Neural progenitor cell (in vitro differentiated cells): ENCODE measurements at regions not wholly inside any gene's neighbourhood (a gene's known extent, or its start where the extent isn't known, plus 50 kb on each side); places are given as distances from the start of the nearest gene placed in this dataset.

Experiments
- DNase-seq: peaks from one replicate; pipeline ENCODE4 v3.0.0-alpha.2; 2016; ENCODE audit warnings: low spot score
- H2AFZ ChIP-seq: fragments of 200-600 bp; sonication (generic); replicated peaks from 2 replicates; pipeline ENCODE4 v1.6.1; 2016; ENCODE audit warnings: antibody characterized with exemption
- H3F3A ChIP-seq: fragments of 200-600 bp; sonication (generic); 2 replicates; pipeline ENCODE4 v1.6.1; 2016; ENCODE audit warnings: antibody characterized with exemption, low read depth
- H3K27ac ChIP-seq: fragments of 200-600 bp; sonication (generic); 2 replicates; pipeline ENCODE4 v1.5.1; 2016; ENCODE audit warnings: mild to moderate bottlenecking
- H3K27me3 ChIP-seq: fragments of 200-600 bp; sonication (generic); 2 replicates; pipeline ENCODE4 v1.6.1; 2016; ENCODE audit warnings: mild to moderate bottlenecking, moderate library complexity
- H3K36me3 ChIP-seq: fragments of 200-600 bp; sonication (generic); 2 replicates; pipeline ENCODE4 v1.5.1; 2016
- H3K4me1 ChIP-seq: fragments of 200-600 bp; sonication (generic); 2 replicates; pipeline ENCODE4 v1.6.1; 2016; ENCODE audit warnings: mixed run types
- H3K4me2 ChIP-seq: fragments of 200-600 bp; sonication (generic); 2 replicates; pipeline ENCODE4 v1.6.1; 2016
- H3K4me3 ChIP-seq: fragments of 200-600 bp; sonication (generic); 2 replicates; pipeline ENCODE4 v1.5.1; 2016
- H3K79me2 ChIP-seq: fragments of 200-600 bp; sonication (generic); 2 replicates; pipeline ENCODE4 v1.6.1; 2016; ENCODE audit warnings: low read depth
- H3K9ac ChIP-seq: fragments of 200-600 bp; sonication (generic); 2 replicates; pipeline ENCODE4 v1.6.1; 2016
- H3K9me3 ChIP-seq: fragments of 200-600 bp; sonication (generic); 2 replicates; pipeline ENCODE4 v1.5.1; 2016; ENCODE audit warnings: low read depth
- H4K20me1 ChIP-seq: fragments of 200-600 bp; sonication (generic); 2 replicates; pipeline ENCODE4 v1.6.1; 2016; ENCODE audit warnings: low read depth
- H3K27ac Mint-ChIP-seq: 3 replicates; pipeline ENCODE4 v1.8.0; 2021; ENCODE audit warnings: mixed read lengths
- H3K27me3 Mint-ChIP-seq: 2 replicates; pipeline ENCODE4 v1.8.0; 2022; ENCODE audit warnings: low read depth, mild to moderate bottlenecking, inconsistent platforms, moderate library complexity, mixed read lengths; ENCODE audit not compliant: insufficient read depth
- H3K36me3 Mint-ChIP-seq: 3 replicates; pipeline ENCODE4 v1.8.0; 2021; ENCODE audit warnings: mixed read lengths
- H3K4me1 Mint-ChIP-seq: 3 replicates; pipeline ENCODE4 v1.8.0; 2021; ENCODE audit warnings: mixed read lengths
- H3K4me3 Mint-ChIP-seq: 3 replicates; pipeline ENCODE4 v1.8.0; 2021; ENCODE audit warnings: mild to moderate bottlenecking, moderate library complexity, mixed read lengths
- H3K9me3 Mint-ChIP-seq: 3 replicates; pipeline ENCODE4 v1.8.0; 2020; ENCODE audit warnings: mixed read lengths
- CTCF ChIP-seq: fragments of 200-600 bp; sonication (generic); IDR thresholded peaks from 2 replicates; pipeline ENCODE4 v1.5.1; 2017; ENCODE audit warnings: antibody characterized with exemption, mild to moderate bottlenecking
- EZH2 ChIP-seq: fragments of 200-600 bp; sonication (generic); IDR thresholded peaks from 2 replicates; pipeline ENCODE4 v1.6.1; 2017; ENCODE audit warnings: antibody characterized with exemption, mild to moderate bottlenecking, moderate library complexity
- EZH2phosphoT487 ChIP-seq: fragments of 200-600 bp; sonication (generic); IDR thresholded peaks from 2 replicates; pipeline ENCODE4 v1.6.1; 2017; ENCODE audit warnings: antibody characterized with exemption

DNA sequence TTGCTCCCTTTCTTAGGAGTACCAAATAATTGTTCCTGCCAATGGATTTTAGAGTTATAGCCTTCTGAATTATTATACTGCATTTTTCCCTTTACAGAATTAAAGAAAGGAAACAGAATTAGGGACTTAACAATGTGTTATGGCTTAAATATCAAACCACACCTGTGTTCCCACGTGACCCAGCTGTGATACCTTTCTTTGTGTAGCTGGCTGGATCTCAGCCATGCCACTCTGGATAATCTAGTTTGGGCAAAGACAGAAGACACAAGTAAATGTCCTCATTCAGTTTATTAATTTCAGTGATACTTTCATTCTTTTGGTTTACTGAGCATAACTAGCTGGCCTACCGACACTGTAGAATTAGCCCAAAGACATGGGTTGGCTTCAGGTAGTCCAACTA lies 417.2 kb upstream of the ADAMTS16 start:
- DNase-seq: no peak
- H3K4me1 Mint-ChIP-seq: no peaks in the 10 kb centered on the region
- H3K27me3 ChIP-seq: no peaks in the 10 kb centered on the region
- no peak overlapping the region for H3K4me3 ChIP-seq
- H3K79me2 ChIP-seq: no peaks in the 10 kb centered on the region
- TF ChIP-seq EZH2: no peak
- no peak for TF ChIP-seq EZH2phosphoT487
- TF ChIP-seq CTCF: no peak
- H3K9me3 Mint-ChIP-seq: no peaks in the 10 kb centered on the region
- no peak overlapping the region for H3K27ac Mint-ChIP-seq
- no peaks in the 10 kb centered on the region for H3K36me3 Mint-ChIP-seq
- H3K9ac ChIP-seq: no peak overlapping the region
- H3K4me2 ChIP-seq: no peak overlapping the region
- no peaks in the 10 kb centered on the region for H3K27me3 Mint-ChIP-seq
- H4K20me1 ChIP-seq: no peaks in the 10 kb centered on the region
- H3K4me3 Mint-ChIP-seq: no peak overlapping the region
- no peak overlapping the region for H2AFZ ChIP-seq
- no peaks in the 10 kb centered on the region for H3K36me3 ChIP-seq
- H3K4me1 ChIP-seq: no peaks in the 10 kb centered on the region
- no peaks in the 10 kb centered on the region for H3F3A ChIP-seq
- H3K9me3 ChIP-seq: no peaks in the 10 kb centered on the region
- no peak overlapping the region for H3K27ac ChIP-seq

GRCh38 chr5:4725594-4725993 lies 414.5 kb upstream of the ADAMTS16 start:
- H3K4me2 ChIP-seq: no peak overlapping the region
- no peaks in the 10 kb centered on the region for H4K20me1 ChIP-seq
- H3K9ac ChIP-seq: no peak overlapping the region
- H3K4me1 Mint-ChIP-seq: no peaks in the 10 kb centered on the region
- H3K27ac ChIP-seq: no peak overlapping the region
- H3F3A ChIP-seq: no peaks in the 10 kb centered on the region
- no peaks in the 10 kb centered on the region for H3K9me3 ChIP-seq
- H3K4me1 ChIP-seq: no peaks in the 10 kb centered on the region
- H3K4me3 Mint-ChIP-seq: no peak overlapping the region
- no peaks in the 10 kb centered on the region for H3K79me2 ChIP-seq
- H3K4me3 ChIP-seq: no peak overlapping the region
- H3K9me3 Mint-ChIP-seq: no peaks in the 10 kb centered on the region
- DNase-seq: no peak
- no peaks in the 10 kb centered on the region for H3K27me3 ChIP-seq
- H3K36me3 ChIP-seq: no peaks in the 10 kb centered on the region
- no peak overlapping the region for H3K27ac Mint-ChIP-seq
- H2AFZ ChIP-seq: no peak overlapping the region
- TF ChIP-seq CTCF (no peak), EZH2phosphoT487 (no peak)
- no peaks in the 10 kb centered on the region for H3K27me3 Mint-ChIP-seq
- H3K36me3 Mint-ChIP-seq: no peaks in the 10 kb centered on the region

DNA sequence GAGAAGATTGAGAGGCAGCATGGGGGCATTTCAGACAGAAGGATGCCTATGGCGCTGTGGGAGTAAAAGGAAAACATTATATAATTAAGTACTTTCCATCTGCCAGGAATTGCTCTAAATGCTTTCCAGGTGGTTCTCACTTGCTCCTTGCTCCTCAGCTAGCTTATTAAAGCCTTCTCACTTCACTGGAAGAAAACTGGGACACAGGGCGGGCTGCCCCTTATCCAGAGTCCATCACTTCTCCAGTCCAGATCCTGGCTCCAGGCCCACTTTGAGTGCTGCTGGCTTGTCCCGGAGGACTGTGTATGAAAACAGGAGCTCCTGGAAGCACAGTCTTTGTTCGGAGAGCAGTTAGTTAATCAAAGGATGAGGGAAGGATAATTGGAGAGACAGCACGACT lies 409.9 kb upstream of the ADAMTS16 start:
- Histone ChIP-seq H3K36me3 (no peaks in the 10 kb centered on the region), H3K9ac (no peak overlapping the region), H3K4me1 (no peaks in the 10 kb centered on the region), H4K20me1 (no peaks in the 10 kb centered on the region), H3K79me2 (no peaks in the 10 kb centered on the region), H3K4me2 (no peak overlapping the region), H3F3A (no peaks in the 10 kb centered on the region), H3K4me3 (no peak overlapping the region), H2AFZ (no peak overlapping the region), H3K27me3 (no peaks in the 10 kb centered on the region), H3K9me3 (no peaks in the 10 kb centered on the region), H3K27ac (no peak overlapping the region)
- peaks cover 2% of the 10 kb centered on the region for H3K4me1 Mint-ChIP-seq
- H3K27ac Mint-ChIP-seq: no peak overlapping the region
- H3K36me3 Mint-ChIP-seq: no peaks in the 10 kb centered on the region
- TF ChIP-seq CTCF (no peak), EZH2 (no peak), EZH2phosphoT487 (no peak)
- no peak for DNase-seq
- no peak overlapping the region for H3K4me3 Mint-ChIP-seq
- no peaks in the 10 kb centered on the region for H3K27me3 Mint-ChIP-seq
- no peaks in the 10 kb centered on the region for H3K9me3 Mint-ChIP-seq

- Histone ChIP-seq H3K4me3 (no peak overlapping the region), H3K79me2 (no peaks in the 10 kb centered on the region)
Observed at GRCh38 chr5:4734348-4734747, 405.8 kb upstream of the ADAMTS16 start.

More at GRCh38 chr5:4734348-4734747, 405.8 kb upstream of the ADAMTS16 start:
- Histone ChIP-seq H3K4me1 (no peaks in the 10 kb centered on the region), H4K20me1 (no peaks in the 10 kb centered on the region), H3K9me3 (no peaks in the 10 kb centered on the region), H3K36me3 (no peaks in the 10 kb centered on the region), H3F3A (no peaks in the 10 kb centered on the region), H3K9ac (no peak overlapping the region), H3K27me3 (no peaks in the 10 kb centered on the region), H3K27ac (no peak overlapping the region), H3K4me2 (no peak overlapping the region), H2AFZ (no peak overlapping the region)
- no peak overlapping the region for H3K27ac Mint-ChIP-seq
- TF ChIP-seq EZH2 (no peak), CTCF (no peak), EZH2phosphoT487 (no peak)
- DNase-seq: no peak
- no peak overlapping the region for H3K4me3 Mint-ChIP-seq
- H3K9me3 Mint-ChIP-seq: no peaks in the 10 kb centered on the region
- H3K27me3 Mint-ChIP-seq: no peaks in the 10 kb centered on the region
- H3K36me3 Mint-ChIP-seq: no peaks in the 10 kb centered on the region
- peaks cover 2% of the 10 kb centered on the region for H3K4me1 Mint-ChIP-seq
